Sigmoid colon (tissue), 4 donors: ENCODE measurements at regions not wholly inside any gene's neighbourhood (a gene's known extent, or its start where the extent isn't known, plus 50 kb on each side); places are given as distances from the start of the nearest gene placed in this dataset.

ENCODE experiments used
- POLR2A ChIP-seq, 2 donors: fragments of 450-650 bp; IDR thresholded peaks; one replicate each; pipeline ENCODE4 v1.6.1; 2016; ENCODE audit warnings: antibody characterized with exemption in 2 of 2, mild to moderate bottlenecking in 2 of 2, moderate library complexity in 2 of 2
- POLR2AphosphoS5 ChIP-seq, 4 donors: sonication (generic); formaldehyde crosslinking; IDR thresholded peaks; one replicate each; pipeline ENCODE4 v1.6.1; 2017; ENCODE audit warnings: antibody characterized with exemption in 4 of 4

- TF ChIP-seq POLR2A (IDR thresholded peaks at IDR 0.05) (no peak), POLR2AphosphoS5 (IDR thresholded peaks at IDR 0.05) (no peak)
Measured at GRCh38 chr5:68872088-68872839, 221.6 kb upstream of the SLC30A5 start.
